Heart left ventricle (tissue), 13 donors: ENCODE measurements at regions not wholly inside any gene's neighbourhood (a gene's known extent, or its start where the extent isn't known, plus 50 kb on each side); places are given as distances from the start of the nearest gene placed in this dataset.
"Not testable (repeated sequence)": the region's sequence is repeated elsewhere in the genome, so short reads cannot be mapped to it uniquely, and the experiment has no call there.

Source experiments
- CTCF ChIP-seq, 12 donors: fragments of 200-600 bp; sonication (generic) in 4 of 12; IDR thresholded peaks; one replicate each; pipeline versions ENCODE4 v1.5.0 to v1.8.0; 2018 to 2022; ENCODE audit warnings: antibody characterized with exemption in 12 of 12, mild to moderate bottlenecking in 5 of 12
- POLR2A ChIP-seq, 2 donors: fragments of 450-650 bp; IDR thresholded peaks; one replicate each; pipeline ENCODE4 v1.6.1; 2017; ENCODE audit warnings: antibody characterized with exemption in 2 of 2, mild to moderate bottlenecking in 2 of 2, moderate library complexity in 2 of 2
- donor health status: ischemic (EF 13 %, LVEDD 7.1; RV severe dilation, severe dysfunction).
- donor health status: DM: no; HTN: yes; CAD: no.
- donor health status: DM: no; HTN: no; CAD: no.
- donor health status: ischemic (EF 25% LVEDD 6.9; RV normal size, moderate dysfunction).
- donor health status: ischemic (EF 25% LVEDD 5.7; RV mildly dilated, moderate dysfunction).
- donor health status: ischemic (EF 35%, LVEDD 5.7; RV mildly dilated, moderate dysfunction).
- donor health status: nonischemic (EF 11% LVEDD 7.7; RV severe dilation, severe dysfunction).
- donor health status: DM: yes; HTN: yes; CAD: no.
- donor health status: PGD.
- donor health status: ischemic (EF 29% LVEDD 5.4; RV normal size, mild dysfunction).
- donor health status: nonischemic (EF 23%, LVEDD 6.1; RV moderate dilation, normal function).

GRCh38 chr5:20797216-20797615 lies 809.2 kb upstream of the CDH18 start:
- not testable (repeated sequence) for TF ChIP-seq CTCF, POLR2A (IDR thresholded peaks at IDR 0.05)
